RWPE2 (cell line): ENCODE measurements at regions not wholly inside any gene's neighbourhood (a gene's known extent, or its start where the extent isn't known, plus 50 kb on each side); places are given as distances from the start of the nearest gene placed in this dataset.

ENCODE experiments used
- ATAC-seq: fragments of 200-7000 bp; cut with Tn5 transposase; 3 replicates; pipeline ENCODE4 v1.9.1; 2021; ENCODE audit warnings: low read depth
- DNase-seq: peaks from one replicate; pipeline ENCODE4 v3.0.0-alpha.2; 2020; ENCODE audit warnings: low spot score
- H3K27ac ChIP-seq: fragments of 450-650 bp; 2 replicates; pipeline ENCODE4 v1.5.1; 2017; ENCODE audit warnings: mild to moderate bottlenecking; ENCODE audit not compliant: poor library complexity, severe bottlenecking
- H3K27me3 ChIP-seq: fragments of 250-450 bp; sonication (Bioruptor Pico); 2 replicates; pipeline ENCODE4 v1.5.1; 2021; ENCODE audit warnings: mild to moderate bottlenecking, moderate library complexity; ENCODE audit not compliant: insufficient read depth, poor library complexity, severe bottlenecking
- H3K36me3 ChIP-seq: fragments of 250-450 bp; sonication (Bioruptor Pico); 2 replicates; pipeline ENCODE4 v1.5.1; 2020; ENCODE audit warnings: low read depth, mild to moderate bottlenecking, moderate library complexity
- H3K4me1 ChIP-seq: fragments of 250-450 bp; sonication (Bioruptor Pico); 2 replicates; pipeline ENCODE4 v1.5.1; 2021; ENCODE audit warnings: mild to moderate bottlenecking, moderate library complexity; ENCODE audit not compliant: insufficient read depth, poor library complexity, severe bottlenecking
- H3K4me3 ChIP-seq: fragments of 250-450 bp; sonication (Bioruptor Pico); 2 replicates; pipeline ENCODE4 v1.5.1; 2021; ENCODE audit warnings: mild to moderate bottlenecking, moderate library complexity; ENCODE audit not compliant: severe bottlenecking
- H3K9me3 ChIP-seq: fragments of 250-450 bp; sonication (Bioruptor Pico); 2 replicates; pipeline ENCODE4 v1.5.1; 2021; ENCODE audit warnings: mild to moderate bottlenecking, moderate library complexity; ENCODE audit not compliant: severe bottlenecking
- CTCF ChIP-seq: fragments of 450-650 bp; IDR thresholded peaks from one replicate; pipeline ENCODE4 v1.5.1; 2017; ENCODE audit warnings: mild to moderate bottlenecking, moderate library complexity; ENCODE audit not compliant: poor library complexity, severe bottlenecking

- Histone ChIP-seq H3K27me3 (peaks cover 4% of the 10 kb centered on the region), H3K36me3 (no peaks in the 10 kb centered on the region; the same call in 1 of the 2 replicates), H3K4me3 (no peak overlapping the region), H3K9me3 (no peaks in the 10 kb centered on the region), H3K27ac (no peak overlapping the region), H3K4me1 (no peaks in the 10 kb centered on the region)
- no peak for TF ChIP-seq CTCF
- no peak for DNase-seq
- ATAC-seq, result no peak
These were observed 103.5 kb upstream of the HS3ST5 start for GRCh38 chr6:114446342-114446741.

GRCh38 chr6:114445846-114446245, 103.0 kb upstream of the HS3ST5 start:
- DNase-seq (no peak), ATAC-seq (no peak)
- Histone ChIP-seq H3K9me3 (no peaks in the 10 kb centered on the region), H3K4me3 (no peak overlapping the region), H3K27ac (no peak overlapping the region), H3K36me3 (no peaks in the 10 kb centered on the region; the same call in 1 of the 2 replicates), H3K4me1 (no peaks in the 10 kb centered on the region), H3K27me3 (peaks cover 4% of the 10 kb centered on the region)
- TF ChIP-seq CTCF, result no peak

GRCh38 chr6:114439411-114439810, 96.6 kb upstream of the HS3ST5 start:
- no peak overlapping the region for H3K27ac ChIP-seq
- H3K4me1 ChIP-seq, result no peaks in the 10 kb centered on the region
- TF ChIP-seq CTCF, result no peak
- DNase-seq (no peak), ATAC-seq (no peak)
- H3K36me3 ChIP-seq, result no peaks in the 10 kb centered on the region
- no peaks in the 10 kb centered on the region for H3K27me3 ChIP-seq
- no peak overlapping the region for H3K4me3 ChIP-seq
- H3K9me3 ChIP-seq, result no peaks in the 10 kb centered on the region

- ATAC-seq (no peak), DNase-seq (no peak)
- no peak for TF ChIP-seq CTCF
- Histone ChIP-seq H3K4me3 (no peak overlapping the region), H3K27me3 (no peaks in the 10 kb centered on the region), H3K36me3 (no peaks in the 10 kb centered on the region), H3K9me3 (no peaks in the 10 kb centered on the region), H3K27ac (no peak overlapping the region), H3K4me1 (no peaks in the 10 kb centered on the region)
These were observed 94.4 kb upstream of the HS3ST5 start for GRCh38 chr6:114437235-114437634.

GRCh38 chr6:114436691-114437090, 93.9 kb upstream of the HS3ST5 start:
- Histone ChIP-seq H3K36me3 (no peaks in the 10 kb centered on the region), H3K4me3 (no peak overlapping the region), H3K4me1 (no peaks in the 10 kb centered on the region), H3K9me3 (no peaks in the 10 kb centered on the region), H3K27me3 (no peaks in the 10 kb centered on the region), H3K27ac (no peak overlapping the region)
- no peak for TF ChIP-seq CTCF
- DNase-seq (no peak), ATAC-seq (no peak)
